ENCODE measurements at regions not wholly inside any gene's neighbourhood (a gene's known extent, or its start where the extent isn't known, plus 50 kb on each side); places are given as distances from the start of the nearest gene placed in this dataset.

DNA sequence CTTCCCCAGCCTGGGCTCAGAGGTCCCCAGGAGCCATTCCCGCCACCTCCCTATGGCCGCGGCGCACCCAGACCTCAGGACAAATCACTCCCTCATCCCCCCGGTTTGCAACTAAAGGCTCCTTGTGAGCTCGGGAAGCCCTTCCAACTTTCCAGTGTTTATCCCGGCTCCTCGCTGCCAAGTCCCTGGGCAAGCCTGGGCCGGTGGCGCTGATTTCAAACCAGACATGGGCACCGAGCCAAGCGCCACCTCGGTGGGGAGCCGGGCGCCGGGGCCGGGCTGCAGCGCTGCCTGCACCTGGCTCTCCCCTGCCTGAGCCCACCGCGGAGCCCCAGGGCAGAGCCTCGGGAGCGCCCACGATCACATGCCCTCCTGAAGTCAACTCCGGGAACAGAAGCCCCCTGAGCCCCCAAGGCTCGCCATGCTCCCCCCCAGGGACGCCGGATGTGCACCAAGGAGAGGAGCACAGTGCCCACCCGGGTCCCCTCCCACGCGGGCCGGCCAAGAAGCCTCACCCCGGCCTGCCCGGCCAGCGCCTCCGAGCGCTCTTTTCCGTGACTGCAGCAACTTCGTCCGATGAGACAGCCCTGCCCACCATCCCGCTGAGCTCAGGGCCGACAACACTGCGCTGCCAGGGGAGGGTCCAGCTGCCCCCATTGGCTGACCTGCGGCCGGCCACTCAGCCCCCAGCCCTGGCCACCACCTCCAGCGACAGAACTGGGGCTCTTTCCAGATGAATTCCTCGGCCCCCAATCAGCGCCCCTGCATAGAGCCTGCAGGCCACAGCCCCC is 50.0 kb downstream of the NCOR2 start:
- DNase-seq (ENCODE audit: low spot score): no peak

GRCh38 chr12:124516850-124517249 is 50.6 kb downstream of the NCOR2 start:
- DNase-seq (ENCODE audit: low spot score): no peak

- no peak for DNase-seq (ENCODE audit: low spot score)
These were observed 51.4 kb downstream of the NCOR2 start for GRCh38 chr12:124515981-124516380.

DNA sequence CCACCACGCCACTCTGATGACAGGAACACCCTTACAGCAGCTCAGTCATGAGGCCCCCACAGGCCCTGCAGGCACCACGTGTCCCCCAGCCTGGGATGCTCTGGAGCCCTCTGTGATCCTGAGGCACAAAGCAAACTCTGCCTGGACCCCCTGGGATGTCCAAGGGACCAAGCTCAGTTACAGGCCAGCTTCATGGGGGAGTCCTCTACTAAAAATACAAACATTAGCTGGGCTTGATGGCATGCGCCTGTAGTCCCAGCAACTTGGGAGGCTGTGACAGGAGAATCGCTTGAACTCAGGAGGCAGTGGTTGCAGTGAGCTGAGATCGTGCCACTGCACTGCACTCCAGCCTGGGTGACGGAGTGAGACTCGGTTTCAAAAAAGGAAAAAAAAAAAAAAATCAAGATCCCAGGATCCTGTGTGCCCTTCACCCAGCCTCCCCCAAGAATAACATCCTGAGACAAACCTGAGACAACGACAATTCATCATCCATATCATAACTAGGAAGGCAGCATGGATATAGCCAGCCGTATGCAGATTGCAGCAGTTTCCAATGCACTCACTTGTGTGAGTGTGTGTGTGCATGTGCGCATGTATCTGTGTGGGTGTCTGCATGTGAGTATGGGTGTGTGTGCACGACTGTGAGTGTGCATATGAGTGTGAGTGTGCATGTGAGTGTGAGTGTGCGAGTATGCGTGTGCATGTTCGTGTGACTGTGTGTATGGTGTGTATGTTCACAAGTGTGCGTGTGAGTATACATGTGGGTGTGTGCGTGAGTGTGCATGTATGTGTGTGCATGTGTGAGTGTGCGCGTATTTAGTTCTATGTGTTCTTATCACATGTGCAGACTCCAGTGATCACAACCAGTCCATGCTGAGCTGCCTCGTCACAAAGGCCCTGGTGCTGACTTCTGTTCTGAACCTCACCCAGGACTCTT is 52.1 kb downstream of the NCOR2 start:
- no peak for DNase-seq (ENCODE audit: low spot score)

- no peak for DNase-seq (ENCODE audit: low spot score)
These were observed 53.0 kb downstream of the NCOR2 start for GRCh38 chr12:124514145-124514995.

GRCh38 chr12:124513297-124513867 is 54.0 kb downstream of the NCOR2 start:
- no peak for DNase-seq (ENCODE audit: low spot score)

DNA sequence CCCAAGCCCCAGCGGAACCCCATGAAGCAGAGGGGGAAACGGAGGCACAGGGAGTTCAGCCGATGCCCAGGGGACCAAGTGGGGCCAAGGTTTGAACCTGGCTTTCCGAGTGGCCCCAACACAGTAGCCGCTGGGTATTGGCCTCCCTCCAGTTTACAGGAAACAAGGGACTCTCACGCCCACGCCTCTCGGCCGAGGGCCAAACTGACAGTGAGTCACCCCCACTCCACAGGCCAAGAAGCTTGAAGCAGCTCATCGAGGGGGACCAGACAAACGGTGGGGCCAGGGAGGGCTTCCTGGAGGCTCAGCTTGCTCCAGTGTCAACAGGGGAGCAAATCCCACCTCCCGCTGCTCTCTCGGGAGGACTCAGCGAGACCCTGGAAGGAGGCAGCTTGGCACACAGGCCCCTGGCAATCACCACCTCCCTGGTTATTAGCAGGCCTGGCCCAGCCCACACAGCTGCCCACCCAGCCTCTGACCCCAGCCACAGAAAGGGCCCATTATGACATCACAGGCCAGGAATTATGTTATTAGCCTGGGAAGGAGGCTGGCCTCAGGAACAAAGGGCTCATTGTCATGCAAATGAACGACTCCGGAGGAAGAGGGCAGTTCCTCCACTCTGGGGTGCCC is 54.6 kb downstream of the NCOR2 start:
- no peak for DNase-seq (ENCODE audit: low spot score)

- DNase-seq (ENCODE audit: low spot score): no peak
These were observed 56.0 kb downstream of the NCOR2 start for GRCh38 chr12:124511259-124511985.

DNA sequence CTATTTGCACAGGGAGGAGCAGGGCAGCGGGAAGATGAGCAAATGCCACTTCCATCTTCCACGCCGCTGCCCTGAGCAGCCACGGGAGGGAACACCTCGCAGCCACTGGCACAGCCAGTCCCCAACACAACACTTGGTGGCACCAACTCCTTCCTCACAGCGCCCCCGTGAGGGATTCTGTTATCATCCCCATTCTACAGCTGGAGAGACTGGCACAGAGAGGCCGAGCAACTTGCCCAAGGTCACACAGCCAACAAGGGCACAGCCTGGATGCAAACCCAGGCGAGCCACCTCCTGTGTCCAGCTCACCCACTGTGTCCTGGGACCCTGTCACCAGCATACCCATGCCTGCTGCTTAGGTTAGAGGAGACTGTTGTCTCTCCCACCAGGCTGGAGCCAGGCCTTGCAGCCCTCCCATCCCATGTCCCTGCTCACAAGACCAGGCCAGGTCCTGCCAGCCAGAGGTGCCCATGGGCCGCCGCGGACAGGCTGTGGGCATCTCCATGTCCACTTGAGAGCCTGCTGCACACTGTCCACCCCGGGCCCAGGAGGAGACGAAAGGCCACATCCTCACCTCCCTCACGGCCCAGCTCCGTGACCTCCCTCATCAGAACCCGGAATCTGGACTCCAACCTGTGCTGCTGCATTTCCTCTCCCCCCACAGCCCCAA is 57.0 kb downstream of the NCOR2 start:
- no peak for DNase-seq (ENCODE audit: low spot score)

DNA sequence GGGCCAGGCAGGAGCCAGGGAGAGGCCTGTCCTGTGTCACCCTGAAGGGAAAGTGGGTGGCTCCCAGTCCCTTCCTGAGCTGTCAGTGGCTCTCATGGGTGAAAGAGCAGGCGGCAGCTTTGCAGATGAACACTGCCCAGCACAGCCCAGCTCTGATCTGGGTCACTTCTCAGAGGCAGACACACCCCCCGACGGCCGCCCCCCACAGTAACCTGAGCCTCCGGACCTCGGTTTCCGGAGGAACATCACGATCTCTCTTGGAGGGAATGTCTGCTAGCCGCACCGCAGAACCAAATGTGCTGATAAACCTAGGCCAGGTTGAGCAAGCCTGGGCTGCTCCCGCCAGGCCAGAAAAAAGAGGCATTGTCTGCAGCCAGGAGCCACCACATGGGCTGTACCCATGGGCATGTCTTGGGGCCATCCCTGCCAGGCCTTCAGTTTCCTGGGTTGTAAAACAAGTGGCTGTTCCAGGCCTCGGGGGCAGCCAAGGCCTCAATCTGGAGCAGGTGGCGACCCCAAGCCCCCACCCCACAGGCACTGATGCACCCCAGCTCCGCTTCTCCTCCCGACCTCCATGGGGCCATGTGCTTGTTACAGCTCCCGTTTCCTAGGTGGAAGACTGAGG is 57.6 kb downstream of the NCOR2 start:
- DNase-seq (ENCODE audit: low spot score): no peak

DNA sequence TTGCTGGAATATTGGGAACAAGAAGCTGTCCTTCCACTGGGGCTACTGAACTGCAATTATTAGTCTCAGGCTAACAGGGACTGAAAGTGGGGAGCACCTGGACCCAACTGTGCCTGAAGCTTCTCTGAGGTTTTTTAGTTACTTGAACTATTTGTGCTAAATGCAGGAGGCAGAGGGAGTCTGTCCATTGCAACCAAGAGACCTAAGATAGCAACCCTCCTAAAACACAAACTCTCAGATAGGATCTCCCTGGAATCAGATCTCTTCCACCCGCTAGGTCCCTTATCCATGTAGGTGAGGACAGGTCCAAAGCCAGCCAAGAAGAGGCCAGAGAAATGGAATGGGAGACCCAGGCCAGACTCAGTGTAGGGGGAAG is 58.1 kb downstream of the NCOR2 start:
- no peak for DNase-seq (ENCODE audit: low spot score)

- no peak for DNase-seq (ENCODE audit: low spot score)
These were observed 58.9 kb downstream of the NCOR2 start for GRCh38 chr12:124508381-124509079.

- DNase-seq (ENCODE audit: low spot score): no peak
These were observed 60.0 kb downstream of the NCOR2 start for GRCh38 chr12:124507188-124508109.

- DNase-seq (ENCODE audit: low spot score): no peak
These were observed 60.6 kb downstream of the NCOR2 start for GRCh38 chr12:124506832-124507153.

GRCh38 chr12:124506145-124506831 is 61.1 kb downstream of the NCOR2 start:
- DNase-seq (ENCODE audit: low spot score): no peak

DNA sequence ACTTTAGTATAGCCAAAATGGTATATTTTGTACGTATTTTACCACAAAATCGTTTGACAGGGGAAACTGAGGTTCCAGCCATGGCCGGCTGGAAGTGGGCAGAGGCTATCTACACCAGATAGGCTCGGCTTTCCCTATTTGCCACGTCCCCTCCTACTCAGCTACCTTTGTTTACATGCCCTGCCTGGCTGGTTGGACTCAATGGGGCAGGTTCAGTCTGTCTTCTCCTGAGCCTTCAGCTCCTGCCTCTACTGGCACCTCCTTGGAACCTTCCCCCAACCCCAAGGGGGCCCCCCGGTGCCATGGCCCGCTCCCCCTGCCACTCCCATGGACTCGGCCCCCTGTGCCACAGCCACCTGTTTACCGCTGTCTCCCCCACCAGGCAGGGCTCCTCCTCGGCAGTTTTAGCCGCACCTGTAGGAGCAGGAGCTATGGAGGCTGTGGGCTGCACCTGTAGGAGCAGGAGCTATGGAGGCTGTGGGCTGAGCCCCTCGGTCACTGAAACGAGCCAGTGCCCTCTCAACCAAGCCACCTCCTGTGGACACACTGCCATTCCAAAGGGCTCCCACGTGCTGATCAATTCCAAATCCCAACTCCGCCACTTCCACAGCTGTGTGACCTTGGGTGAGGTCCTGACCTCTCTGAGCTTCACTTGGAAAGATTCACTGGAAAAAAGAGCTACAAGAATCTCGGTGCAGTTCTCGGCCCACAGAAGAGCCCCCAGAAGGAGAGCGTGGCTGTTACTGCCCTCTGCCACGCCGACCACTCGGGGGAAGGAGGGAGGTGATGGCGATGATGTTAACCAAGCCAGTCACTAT is 62.2 kb downstream of the NCOR2 start:
- DNase-seq (ENCODE audit: low spot score): no peak
